BLaER1 (cell line): ENCODE measurements at regions not wholly inside any gene's neighbourhood (a gene's known extent, or its start where the extent isn't known, plus 50 kb on each side); places are given as distances from the start of the nearest gene placed in this dataset.
"Not testable (repeated sequence)": the region's sequence is repeated elsewhere in the genome, so short reads cannot be mapped to it uniquely, and the experiment has no call there.

Source experiments
- H3K27ac ChIP-seq: shearing (Covaris generic); formaldehyde crosslinking; 2 replicates; pipeline ENCODE4 v1.8.1; 2022
- H3K27me3 ChIP-seq: shearing (Covaris generic); formaldehyde crosslinking; 2 replicates; pipeline ENCODE4 v1.8.1; 2022
- H3K36me3 ChIP-seq: shearing (Covaris generic); formaldehyde crosslinking; 2 replicates; pipeline ENCODE4 v1.8.1; 2022
- H3K4me1 ChIP-seq: shearing (Covaris generic); formaldehyde crosslinking; 2 replicates; pipeline ENCODE4 v1.8.1; 2022
- H3K4me2 ChIP-seq: shearing (Covaris generic); formaldehyde crosslinking; 2 replicates; pipeline ENCODE4 v1.8.1; 2022
- H3K4me3 ChIP-seq: shearing (Covaris generic); formaldehyde crosslinking; 2 replicates; pipeline ENCODE4 v1.8.1; 2022
- H3K9ac ChIP-seq: shearing (Covaris generic); formaldehyde crosslinking; 2 replicates; pipeline ENCODE4 v1.8.1; 2022
- H3K9me3 ChIP-seq: shearing (Covaris generic); formaldehyde crosslinking; 2 replicates; pipeline ENCODE4 v1.8.1; 2022
- H4K20me1 ChIP-seq: shearing (Covaris generic); formaldehyde crosslinking; 2 replicates; pipeline ENCODE4 v1.8.1; 2022
- Cebpa-rat ChIP-seq: shearing (Covaris generic); IDR thresholded peaks from 2 replicates; pipeline ENCODE4 v1.8.1; 2022

GRCh38 chr14:56005191-56006053 lies 112.8 kb upstream of the PELI2 start:
- Histone ChIP-seq H3K27me3 (no peaks in the 10 kb centered on the region), H4K20me1 (no peaks in the 10 kb centered on the region), H3K27ac (no peak overlapping the region), H3K4me3 (no peak overlapping the region), H3K4me2 (peak overlapping the region; percentile 61), H3K36me3 (no peaks in the 10 kb centered on the region), H3K9ac (no peak overlapping the region; the same call in 1 of the 2 replicates), H3K9me3 (peaks cover 15% of the 10 kb centered on the region), H3K4me1 (peaks cover 39% of the 10 kb centered on the region)
- TF ChIP-seq Cebpa-rat = no peak

- not testable (repeated sequence) for H3K4me2 ChIP-seq, H4K20me1 ChIP-seq, H3K36me3 ChIP-seq
Measured at GRCh38 chr14:56007491-56007890, 110.7 kb upstream of the PELI2 start.

GRCh38 chr14:56008150-56008549 lies 110.1 kb upstream of the PELI2 start:
- Histone ChIP-seq H3K27ac (no peak overlapping the region), H3K36me3 (no peaks in the 10 kb centered on the region), H3K9me3 (peaks cover 12% of the 10 kb centered on the region), H3K4me2 (no peak overlapping the region), H3K4me3 (no peak overlapping the region), H3K4me1 (peaks cover 28% of the 10 kb centered on the region), H3K9ac (no peak overlapping the region), H3K27me3 (no peaks in the 10 kb centered on the region), H4K20me1 (no peaks in the 10 kb centered on the region)
- TF ChIP-seq Cebpa-rat = no peak

More at GRCh38 chr14:56007491-56007890, 110.7 kb upstream of the PELI2 start:
- Histone ChIP-seq H3K9me3 (peaks cover 12% of the 10 kb centered on the region), H3K4me1 (peaks cover 34% of the 10 kb centered on the region)
- not testable (repeated sequence) for H3K4me3 ChIP-seq, H3K27me3 ChIP-seq, H3K9ac ChIP-seq, H3K27ac ChIP-seq

- not testable (repeated sequence) for H3K27ac ChIP-seq, H3K4me3 ChIP-seq, H3K36me3 ChIP-seq, H4K20me1 ChIP-seq, H3K27me3 ChIP-seq, H3K9ac ChIP-seq, H3K4me2 ChIP-seq
- H3K9me3 ChIP-seq = peaks cover 12% of the 10 kb centered on the region
- H3K4me1 ChIP-seq = peaks cover 23% of the 10 kb centered on the region
Measured at GRCh38 chr14:56008661-56009060, 109.5 kb upstream of the PELI2 start.

- no peak overlapping the region for H3K4me2 ChIP-seq
- no peaks in the 10 kb centered on the region for H3K27me3 ChIP-seq
- no peak overlapping the region for H3K9ac ChIP-seq
- H3K4me3 ChIP-seq = no peak overlapping the region
- H3K4me1 ChIP-seq = no peaks in the 10 kb centered on the region
- no peaks in the 10 kb centered on the region for H4K20me1 ChIP-seq
- no peaks in the 10 kb centered on the region for H3K36me3 ChIP-seq
- peaks cover 8% of the 10 kb centered on the region; the same call in 1 of the 2 replicates for H3K9me3 ChIP-seq
- no peak for TF ChIP-seq Cebpa-rat
- H3K27ac ChIP-seq = no peak overlapping the region
Measured at GRCh38 chr14:56023661-56024081, 94.5 kb upstream of the PELI2 start.

GRCh38 chr14:56025191-56025590 lies 93.0 kb upstream of the PELI2 start:
- H3K9ac ChIP-seq = no peak overlapping the region
- no peaks in the 10 kb centered on the region for H3K27me3 ChIP-seq
- H3K4me2 ChIP-seq = no peak overlapping the region
- no peak overlapping the region for H3K4me3 ChIP-seq
- no peaks in the 10 kb centered on the region for H3K4me1 ChIP-seq
- no peak overlapping the region for H3K27ac ChIP-seq
- H4K20me1 ChIP-seq = no peaks in the 10 kb centered on the region
- peaks cover 6% of the 10 kb centered on the region; the same call in 1 of the 2 replicates for H3K9me3 ChIP-seq
- TF ChIP-seq Cebpa-rat = no peak
- H3K36me3 ChIP-seq = no peaks in the 10 kb centered on the region

GRCh38 chr14:56026506-56026905 lies 91.7 kb upstream of the PELI2 start:
- TF ChIP-seq Cebpa-rat = no peak
- no peaks in the 10 kb centered on the region for H3K27me3 ChIP-seq
- H3K36me3 ChIP-seq = no peaks in the 10 kb centered on the region
- H3K9ac ChIP-seq = no peak overlapping the region
- H4K20me1 ChIP-seq = no peaks in the 10 kb centered on the region
- no peak overlapping the region for H3K4me2 ChIP-seq
- no peak overlapping the region for H3K27ac ChIP-seq
- no peak overlapping the region for H3K4me3 ChIP-seq
- H3K4me1 ChIP-seq = no peaks in the 10 kb centered on the region
- H3K9me3 ChIP-seq = no peaks in the 10 kb centered on the region; the same call in 1 of the 2 replicates

DNA sequence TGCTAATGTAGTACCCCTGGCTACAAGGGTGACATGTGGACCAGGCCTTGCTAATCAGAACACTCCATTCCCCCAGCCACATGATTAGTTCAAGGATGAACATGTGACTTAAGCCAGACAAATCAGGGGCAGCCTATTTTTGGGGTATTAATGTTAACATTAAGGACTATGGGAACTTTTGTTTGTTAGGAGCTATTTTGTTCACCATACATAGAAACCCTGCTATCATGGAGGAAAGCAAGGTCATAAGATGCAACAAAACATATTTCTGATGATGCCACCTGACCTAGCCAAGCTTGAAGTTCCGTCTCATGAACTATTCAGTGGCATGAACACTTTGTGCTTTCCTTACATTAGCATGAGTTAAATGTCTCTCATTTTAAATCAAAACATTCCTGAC lies 90.8 kb upstream of the PELI2 start:
- no peaks in the 10 kb centered on the region for H3K36me3 ChIP-seq
- no peaks in the 10 kb centered on the region for H4K20me1 ChIP-seq
- H3K27me3 ChIP-seq = no peaks in the 10 kb centered on the region
- no peak overlapping the region for H3K4me3 ChIP-seq
- no peak overlapping the region for H3K4me2 ChIP-seq
- H3K9me3 ChIP-seq = no peaks in the 10 kb centered on the region; the same call in 1 of the 2 replicates
- TF ChIP-seq Cebpa-rat = no peak
- no peak overlapping the region for H3K9ac ChIP-seq
- no peaks in the 10 kb centered on the region for H3K4me1 ChIP-seq
- H3K27ac ChIP-seq = no peak overlapping the region

DNA sequence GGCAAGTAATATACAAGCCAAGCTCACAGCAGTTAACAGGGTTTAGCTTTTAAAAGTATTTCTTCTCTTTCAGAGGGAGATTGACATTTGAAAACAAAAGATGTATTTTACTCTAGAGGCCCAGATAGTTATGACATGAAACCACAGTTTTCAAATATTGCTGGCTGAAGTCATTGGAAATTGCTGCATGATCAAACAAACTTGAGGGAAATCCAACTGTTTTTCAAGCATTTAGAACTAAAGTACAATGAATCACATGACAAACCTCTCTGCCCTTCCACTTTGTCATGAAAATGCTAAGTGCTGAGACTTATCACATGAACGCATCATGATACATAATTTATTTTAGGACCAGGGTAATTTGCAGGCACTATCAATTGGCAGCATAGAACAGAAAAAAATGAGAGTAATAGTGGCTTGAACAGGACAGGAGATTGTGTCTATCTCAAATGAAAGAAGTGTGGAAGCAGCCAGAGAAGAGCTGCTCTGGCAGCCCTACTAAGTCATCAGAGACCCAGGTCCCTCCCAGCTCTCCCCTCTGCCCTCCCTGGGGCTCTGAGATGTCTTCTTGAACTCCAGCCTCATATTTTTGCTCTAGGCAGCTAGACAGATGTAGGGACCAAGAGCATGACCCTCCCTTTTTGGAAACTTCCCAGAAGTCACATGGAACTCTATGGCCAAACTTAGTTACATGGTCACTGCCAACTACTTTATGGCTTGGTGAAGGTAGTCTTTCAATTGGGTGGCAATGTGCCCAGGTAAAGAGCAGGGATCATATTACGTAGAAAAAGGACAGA lies 90.1 kb upstream of the PELI2 start:
- Histone ChIP-seq H4K20me1 (no peaks in the 10 kb centered on the region), H3K9ac (no peak overlapping the region), H3K9me3 (no peaks in the 10 kb centered on the region; the same call in 1 of the 2 replicates), H3K27me3 (no peaks in the 10 kb centered on the region), H3K36me3 (no peaks in the 10 kb centered on the region), H3K4me3 (no peak overlapping the region), H3K4me1 (no peaks in the 10 kb centered on the region), H3K4me2 (no peak overlapping the region), H3K27ac (no peak overlapping the region)
- no peak for TF ChIP-seq Cebpa-rat

DNA sequence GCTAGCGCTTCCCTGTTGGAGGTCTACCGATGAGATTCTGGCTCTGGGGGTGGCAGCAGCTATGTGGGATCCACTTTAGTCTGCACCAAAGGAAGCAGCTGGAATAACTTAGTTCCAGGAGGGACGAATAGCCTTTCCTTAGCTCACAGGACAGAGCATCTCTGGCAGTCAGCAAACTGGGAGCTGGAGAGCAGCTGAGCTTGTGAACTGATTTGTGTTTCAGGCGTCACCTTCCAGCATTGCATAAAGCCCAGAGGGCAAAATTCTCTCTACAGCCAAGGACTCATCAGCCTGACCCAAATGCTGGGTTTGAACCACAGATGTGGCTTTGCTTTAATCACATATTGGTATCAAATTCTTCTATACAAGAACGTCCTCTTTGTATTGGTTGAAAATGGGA lies 81.9 kb upstream of the PELI2 start:
- Histone ChIP-seq H3K9ac (no peak overlapping the region), H3K9me3 (no peaks in the 10 kb centered on the region), H3K27ac (no peak overlapping the region), H3K36me3 (no peaks in the 10 kb centered on the region), H3K27me3 (no peaks in the 10 kb centered on the region), H3K4me2 (no peak overlapping the region), H4K20me1 (no peaks in the 10 kb centered on the region), H3K4me3 (no peak overlapping the region), H3K4me1 (no peaks in the 10 kb centered on the region)
- TF ChIP-seq Cebpa-rat = no peak
